CD14-positive monocyte (primary cell): ENCODE measurements at regions not wholly inside any gene's neighbourhood (a gene's known extent, or its start where the extent isn't known, plus 50 kb on each side); places are given as distances from the start of the nearest gene placed in this dataset.

Experiments used
- DNase-seq, 3 donors: peaks; one replicate each; pipeline ENCODE4 v3.0.0-alpha.2; 2011 to 2022
- H2AFZ ChIP-seq: 2 replicates; pipeline ENCODE4 v1.6.0; 2012; ENCODE audit warnings: mild to moderate bottlenecking, low read depth, low read length, inconsistent platforms; ENCODE audit not compliant: insufficient read depth, poor library complexity, severe bottlenecking
- H3K27ac ChIP-seq, 2 donors: 1 replicate in 1 of 2; 2 replicates in 1 of 2; pipeline ENCODE4 v1.5.1; 2012 to 2013; ENCODE audit warnings: low read length in 2 of 2, control low read depth in 1 of 2, inconsistent platforms in 1 of 2, low read depth in 1 of 2, mild to moderate bottlenecking in 1 of 2
- H3K27me3 ChIP-seq, 2 donors: one replicate each; pipeline versions ENCODE4 v1.6.0 to v1.6.1; 2011 to 2013; ENCODE audit warnings: low read length in 2 of 2; ENCODE audit not compliant: control insufficient read depth in 2 of 2, insufficient read depth in 2 of 2
- H3K36me3 ChIP-seq, 2 donors: replicated peaks in 1 of 2; 1 replicate in 1 of 2; 2 replicates in 1 of 2; pipeline versions ENCODE4 v1.5.1 to v1.6.1; 2012 to 2013; ENCODE audit warnings: low read length in 2 of 2, control low read depth in 1 of 2, inconsistent platforms in 1 of 2, mild to moderate bottlenecking in 1 of 2; ENCODE audit not compliant: insufficient read depth in 2 of 2, control insufficient read depth in 1 of 2
- H3K4me1 ChIP-seq, 2 donors: 1 replicate in 1 of 2; 2 replicates in 1 of 2; pipeline versions ENCODE4 v1.5.1 to v1.6.1; 2012 to 2013; ENCODE audit warnings: low read length in 2 of 2, control low read depth in 1 of 2, inconsistent platforms in 1 of 2, mild to moderate bottlenecking in 1 of 2, moderate library complexity in 1 of 2; ENCODE audit not compliant: insufficient read depth in 2 of 2, control insufficient read depth in 1 of 2
- H3K4me2 ChIP-seq: replicated peaks from 2 replicates; pipeline ENCODE3; 2012; ENCODE audit warnings: low read length, moderate library complexity, mild to moderate bottlenecking; ENCODE audit not compliant: poor library complexity, severe bottlenecking; ENCODE audit errors: extremely low read depth
- H3K4me3 ChIP-seq, 3 experiments: fragments of 200-600 bp in 1 of 3; sonication (generic) in 1 of 3; replicated peaks in 1 of 3; 1 replicate in 2 of 3; 2 replicates in 1 of 3; pipeline ENCODE4 v1.5.1; 2011 to 2013; ENCODE audit warnings: low read length in 3 of 3, mild to moderate bottlenecking in 3 of 3, control low read depth in 2 of 3, low read depth in 2 of 3, inconsistent platforms in 1 of 3, moderate library complexity in 1 of 3
- H3K79me2 ChIP-seq: 2 replicates; pipeline ENCODE4 v1.6.0; 2012; ENCODE audit warnings: mild to moderate bottlenecking, control low read depth, inconsistent platforms, low read length, moderate library complexity; ENCODE audit not compliant: insufficient read depth
- H3K9ac ChIP-seq: 2 replicates; pipeline ENCODE4 v1.6.0; 2017; ENCODE audit warnings: low read length, mild to moderate bottlenecking; ENCODE audit not compliant: insufficient read depth, poor library complexity, severe bottlenecking
- H3K9me3 ChIP-seq, 2 donors: replicated peaks in 1 of 2; 1 replicate in 1 of 2; 2 replicates in 1 of 2; pipeline versions ENCODE4 v1.5.1 to v1.6.1; 2012 to 2013; ENCODE audit warnings: low read length in 2 of 2, control low read depth in 1 of 2; ENCODE audit not compliant: control insufficient read depth in 1 of 2, insufficient read depth in 1 of 2
- H4K20me1 ChIP-seq: 2 replicates; pipeline ENCODE4 v1.6.0; 2012; ENCODE audit warnings: mild to moderate bottlenecking, low read length, control low read depth, moderate library complexity; ENCODE audit not compliant: insufficient read depth
- H3K27ac Mint-ChIP-seq, 7 donors: one replicate each; pipeline ENCODE4 v1.8.0; 2020; ENCODE audit warnings: mild to moderate bottlenecking in 7 of 7, mixed read lengths in 7 of 7, moderate library complexity in 6 of 7, inconsistent platforms in 2 of 7
- H3K27me3 Mint-ChIP-seq, 3 donors: one replicate each; pipeline ENCODE4 v1.8.0; 2021 to 2022; ENCODE audit warnings: low read depth in 3 of 3, mild to moderate bottlenecking in 3 of 3, mixed read lengths in 3 of 3, moderate library complexity in 3 of 3, inconsistent platforms in 1 of 3
- H3K36me3 Mint-ChIP-seq, 2 donors: one replicate each; pipeline ENCODE4 v1.8.0; 2020; ENCODE audit warnings: mixed read lengths in 2 of 2, inconsistent platforms in 1 of 2, mild to moderate bottlenecking in 1 of 2
- H3K4me1 Mint-ChIP-seq: one replicate; pipeline ENCODE4 v1.8.0; 2020; ENCODE audit warnings: mild to moderate bottlenecking, mixed read lengths
- H3K4me3 Mint-ChIP-seq, 2 donors: one replicate each; pipeline ENCODE4 v1.8.0; 2020; ENCODE audit warnings: mild to moderate bottlenecking in 2 of 2, mixed read lengths in 2 of 2, moderate library complexity in 1 of 2
- H3K9me3 Mint-ChIP-seq, 7 donors: one replicate each; pipeline ENCODE4 v1.8.0; 2020 to 2022; ENCODE audit warnings: mixed read lengths in 7 of 7, mild to moderate bottlenecking in 6 of 7, moderate library complexity in 6 of 7, inconsistent platforms in 2 of 7
- CTCF ChIP-seq: fragments of 200-600 bp; IDR thresholded peaks from one replicate; pipeline ENCODE4 v1.8.0; 2022; ENCODE audit warnings: antibody characterized with exemption, mild to moderate bottlenecking
- WGBS: methylation state at CpG from one replicate; pipeline ENCODE4 v1.1.5; 2013; ENCODE audit warnings: missing lambda C conversion rate; ENCODE audit not compliant: insufficient coverage; 5-methylcytosine and 5-hydroxymethylcytosine counted together
- intact Hi-C, 2 donors: fragments of 100-400 bp; cut with micrococcal nuclease; formaldehyde crosslinking; loops; one replicate each; pipeline versions ENCODE4 v1.15.0 to v1.15.1; 2023

DNA sequence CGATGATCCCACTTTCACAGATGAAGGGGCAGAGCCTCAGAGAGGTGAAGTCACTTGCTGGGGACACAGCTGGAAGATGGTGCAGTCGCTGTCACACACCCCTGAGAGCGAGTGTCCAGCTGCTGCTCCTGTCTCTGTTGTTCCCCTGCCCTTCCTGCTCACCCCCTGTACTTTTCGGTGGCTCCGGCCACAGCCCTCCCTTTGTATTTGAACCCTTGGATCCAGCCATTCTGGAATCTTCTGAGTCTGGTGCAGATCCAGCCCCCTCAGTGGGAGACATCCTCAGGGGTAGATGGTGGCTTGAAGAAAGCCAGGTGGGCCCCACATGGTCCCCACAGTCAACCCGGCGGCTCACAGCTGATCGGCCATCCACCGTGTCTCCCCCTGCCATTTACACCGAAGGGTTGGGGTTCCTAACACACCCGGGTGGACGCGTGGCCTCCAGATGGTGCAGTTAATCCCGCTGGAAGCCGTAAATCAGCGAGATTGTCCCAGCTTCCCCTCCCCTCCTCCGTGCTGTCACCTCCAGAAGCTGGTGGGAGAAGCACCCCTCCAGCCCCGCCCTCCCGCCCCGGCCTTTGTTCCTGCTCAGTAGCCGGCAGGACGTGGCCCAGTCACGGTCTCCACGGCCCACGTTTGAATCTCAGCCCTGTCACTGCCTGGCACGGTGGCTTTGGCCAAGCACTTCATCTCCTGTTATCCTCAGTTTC lies 204.8 kb downstream of the C9orf50 start:
- peaks cover 0 to 4% (median 0%) of the 10 kb centered on the region in 3 donors for H3K27me3 Mint-ChIP-seq
- H3K36me3 Mint-ChIP-seq, result peaks cover 0 to 2% of the 10 kb centered on the region in 2 donors
- peak overlapping the region; percentile 90 to 98 (median 96) for H3K27ac Mint-ChIP-seq
- Histone ChIP-seq H3K4me1 (peaks cover 48 to 49% of the 10 kb centered on the region in 2 donors), H3K36me3 (no peaks in the 10 kb centered on the region), H3K9me3 (no peaks in the 10 kb centered on the region), H2AFZ (no peak overlapping the region), H3K27ac (peak overlapping the region; percentile 72), H3K27me3 (no peaks in the 10 kb centered on the region), H3K9ac (no peak overlapping the region), H3K4me3 (no peak overlapping the region), H4K20me1 (no peaks in the 10 kb centered on the region), H3K4me2 (peak overlapping the region; percentile 33), H3K79me2 (no peaks in the 10 kb centered on the region)
- WGBS, result 87% methylated on average over 20 of the region's 26 CpGs
- H3K9me3 Mint-ChIP-seq, result no peaks in the 10 kb centered on the region
- DNase-seq, result no peak
- H3K4me3 Mint-ChIP-seq, result peak overlapping the region in 1 of 2 donors; percentile 46
- TF ChIP-seq CTCF, result no peak
- intact Hi-C loops, result loop anchor here in 1 of 2 donors (2.0 kb wide), 1 partner anchor 43 kb away; no protein-coding TSS in a partner anchor
- peaks cover 38% of the 10 kb centered on the region for H3K4me1 Mint-ChIP-seq

DNA sequence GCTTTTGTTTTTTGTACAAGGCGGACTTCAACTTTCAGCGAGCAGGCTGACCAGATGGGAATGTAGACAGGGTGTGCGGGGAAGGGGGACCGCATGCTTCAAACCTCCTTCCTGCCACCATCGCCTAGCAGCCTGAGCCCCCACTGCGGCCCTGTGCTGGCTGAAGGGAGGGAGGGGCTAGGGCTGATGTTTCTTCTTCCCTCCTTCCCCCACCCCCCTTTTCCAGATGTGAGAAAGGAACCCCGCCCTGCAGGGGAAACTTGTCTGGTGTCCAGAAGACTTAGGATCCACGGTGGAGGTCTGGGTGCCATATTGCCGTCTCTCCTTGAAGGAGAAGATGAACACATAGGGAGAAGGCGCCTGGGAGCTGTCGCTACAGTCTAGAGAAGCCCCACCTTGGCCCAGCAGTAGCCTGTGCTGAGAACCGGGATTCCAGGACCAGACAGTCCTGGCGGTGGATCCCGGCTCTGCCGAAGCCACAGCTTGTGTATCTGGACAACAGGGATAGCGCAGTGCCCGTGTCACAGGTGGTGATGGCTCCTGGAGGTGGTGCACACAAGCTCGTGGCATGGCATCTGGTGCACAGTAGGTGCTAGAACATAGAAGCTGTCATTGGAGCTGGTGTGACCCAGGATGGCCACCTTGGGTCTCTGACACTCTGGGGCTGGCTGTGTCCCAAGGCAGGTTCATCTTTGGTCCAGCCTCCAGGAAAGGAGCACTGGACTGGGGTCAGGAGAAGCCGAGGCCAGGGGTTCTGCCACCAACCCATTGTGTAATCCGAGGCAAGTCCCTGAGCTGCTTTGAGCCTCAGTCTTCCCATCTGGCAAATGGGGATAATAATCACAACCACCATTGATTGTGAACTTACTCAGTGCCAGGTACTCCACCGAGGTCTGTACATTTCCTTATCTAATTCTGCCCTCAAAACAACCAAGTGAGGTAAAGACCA lies 205.6 kb downstream of the C9orf50 start:
- TF ChIP-seq CTCF, result no peak
- H3K27me3 Mint-ChIP-seq, result peaks cover 0 to 2% (median 0%) of the 10 kb centered on the region in 3 donors
- H3K4me1 Mint-ChIP-seq, result peaks cover 38% of the 10 kb centered on the region

More for the DNA sequence above, 205.6 kb downstream of the C9orf50 start:
- peak overlapping the region; percentile 91 for H3K9ac ChIP-seq
- H3K4me1 ChIP-seq, result peaks cover 48 to 49% of the 10 kb centered on the region in 2 donors
- intact Hi-C loops, result loop anchor here (2.0 to 5.0 kb wide), 3 partner anchors 44 to 238 kb away; partner anchors contain the start of gene IER5L (in 1 of the 2)
- Mint-ChIP-seq H3K4me3 (no peak overlapping the region), H3K36me3 (peaks cover 0 to 2% of the 10 kb centered on the region in 2 donors), H3K9me3 (peaks cover 0 to 5% (median 2%) of the 10 kb centered on the region in 7 donors), H3K27ac (peak overlapping the region in 4 of 7 donors; percentile 11 to 98 (median 98))
- peak overlapping the region; percentile 35 for H2AFZ ChIP-seq
- H3K27me3 ChIP-seq, result no peaks in the 10 kb centered on the region
- H3K4me2 ChIP-seq, result no peak overlapping the region
- no peak for DNase-seq
- H4K20me1 ChIP-seq, result no peaks in the 10 kb centered on the region
- H3K79me2 ChIP-seq, result no peaks in the 10 kb centered on the region
- no peak overlapping the region for H3K4me3 ChIP-seq
- WGBS, result 92% methylated on average over 15 of the region's 21 CpGs
- H3K9me3 ChIP-seq, result no peaks in the 10 kb centered on the region
- H3K36me3 ChIP-seq, result no peaks in the 10 kb centered on the region
- H3K27ac ChIP-seq, result peak overlapping the region; percentile 83 to 98
